IPS-20b (cell line): ENCODE measurements at regions not wholly inside any gene's neighbourhood (a gene's known extent, or its start where the extent isn't known, plus 50 kb on each side); places are given as distances from the start of the nearest gene placed in this dataset.
"Not testable (repeated sequence)": the region's sequence is repeated elsewhere in the genome, so short reads cannot be mapped to it uniquely, and the experiment has no call there.

Experiments
- H3K27ac ChIP-seq: one replicate; pipeline ENCODE4 v1.5.1; 2013; ENCODE audit warnings: low read length
- H3K27me3 ChIP-seq: 2 replicates; pipeline ENCODE4 v1.6.1; 2013; ENCODE audit warnings: mild to moderate bottlenecking, low read length, inconsistent platforms; ENCODE audit not compliant: insufficient read depth
- H3K36me3 ChIP-seq: 2 replicates; pipeline ENCODE4 v1.6.1; 2013; ENCODE audit warnings: low read depth, mild to moderate bottlenecking, inconsistent platforms, low read length, moderate library complexity; ENCODE audit not compliant: insufficient read depth
- H3K4me1 ChIP-seq: 2 replicates; pipeline ENCODE4 v1.6.1; 2013; ENCODE audit warnings: mild to moderate bottlenecking, control low read depth, inconsistent platforms, low read length, moderate library complexity; ENCODE audit not compliant: insufficient read depth
- H3K4me3 ChIP-seq: 2 replicates; pipeline ENCODE4 v1.5.1; 2013; ENCODE audit warnings: mild to moderate bottlenecking, low read length, inconsistent platforms
- H3K9ac ChIP-seq: 2 replicates; pipeline ENCODE4 v1.6.1; 2013; ENCODE audit warnings: low read depth, mild to moderate bottlenecking, inconsistent platforms, low read length, moderate library complexity
- H3K9me3 ChIP-seq: 2 replicates; pipeline ENCODE4 v1.6.1; 2013; ENCODE audit warnings: mild to moderate bottlenecking, low read depth, low read length, inconsistent platforms; ENCODE audit not compliant: insufficient read depth

DNA sequence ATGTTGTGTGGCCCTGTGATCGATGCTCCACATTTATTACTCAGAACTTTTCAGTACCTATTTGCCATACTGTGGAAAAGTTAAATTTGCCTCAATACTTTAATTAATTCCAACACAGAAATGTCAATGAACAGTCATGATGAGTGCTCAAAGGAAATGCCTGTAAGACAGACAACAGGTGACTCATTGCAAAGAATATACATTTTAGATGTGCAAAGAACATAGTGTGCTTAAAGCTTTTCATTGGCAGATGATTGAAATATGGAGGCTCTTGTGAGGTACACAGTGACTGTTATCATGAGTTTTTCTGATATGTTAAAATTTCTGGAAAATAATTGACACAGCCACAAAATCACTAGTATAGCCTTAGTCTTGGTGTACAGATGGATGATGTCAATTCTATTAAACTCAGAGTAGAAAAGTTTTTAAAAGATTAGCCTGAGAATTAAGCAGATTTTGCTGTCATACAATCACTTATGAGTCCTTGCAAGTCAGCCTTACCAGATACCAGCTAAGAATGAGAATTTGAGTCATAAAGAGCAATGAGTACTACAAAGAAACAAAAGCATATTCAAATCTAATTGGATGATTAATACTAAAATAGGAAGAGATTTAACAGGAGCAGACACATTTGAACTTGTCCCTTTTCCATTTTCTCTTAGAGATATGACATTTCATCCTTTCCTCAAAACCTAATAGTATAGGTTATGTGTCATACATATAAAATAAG lies 544.1 kb downstream of the KCNH5 start:
- Histone ChIP-seq H3K4me3 (no peak overlapping the region), H3K27ac (no peak overlapping the region), H3K9ac (no peak overlapping the region), H3K27me3 (no peaks in the 10 kb centered on the region), H3K9me3 (peaks cover 23% of the 10 kb centered on the region), H3K36me3 (no peaks in the 10 kb centered on the region), H3K4me1 (no peaks in the 10 kb centered on the region)

DNA sequence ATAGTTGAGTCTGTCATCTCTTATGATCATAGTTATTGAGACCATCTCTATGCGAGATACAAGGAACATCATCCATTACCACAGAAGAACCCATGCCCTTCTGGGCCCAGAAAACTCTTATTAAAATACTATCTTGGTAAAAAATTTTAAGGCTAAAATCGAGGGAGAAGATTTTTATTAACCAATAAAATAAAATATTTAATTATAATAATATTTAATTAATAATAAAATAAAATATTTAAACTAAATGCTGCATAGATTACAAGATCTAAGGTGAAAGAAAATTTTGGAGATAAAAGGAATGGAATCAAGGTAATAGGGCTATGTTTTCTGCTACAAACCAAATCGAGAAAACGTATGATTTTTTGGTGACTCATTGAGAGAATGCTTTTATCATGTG lies 540.2 kb downstream of the KCNH5 start:
- Histone ChIP-seq H3K27me3 (no peaks in the 10 kb centered on the region), H3K9me3 (no peaks in the 10 kb centered on the region)

DNA sequence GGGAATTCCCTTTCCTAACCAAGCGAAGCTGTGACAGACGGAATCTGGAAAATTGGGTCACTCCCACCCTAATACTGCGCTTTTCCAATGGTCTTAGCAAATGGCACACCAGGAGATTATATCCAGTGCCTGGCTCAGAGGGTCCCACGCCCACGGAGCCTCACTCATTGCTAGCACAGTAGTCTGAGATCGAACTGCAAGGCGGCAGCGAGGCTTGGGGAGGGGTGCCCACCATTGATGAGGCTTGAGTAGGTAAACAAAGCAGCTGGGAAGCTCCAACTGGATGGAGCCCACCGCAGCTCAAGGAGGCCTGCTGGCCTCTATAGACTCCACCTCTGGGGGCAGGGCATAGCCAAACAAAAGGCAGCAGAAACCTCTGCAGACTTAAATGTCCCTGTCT lies 523.9 kb downstream of the KCNH5 start:
- not testable (repeated sequence) for H3K36me3 ChIP-seq, H3K27me3 ChIP-seq, H3K27ac ChIP-seq, H3K4me3 ChIP-seq, H3K9ac ChIP-seq, H3K4me1 ChIP-seq
- H3K9me3 ChIP-seq: peaks cover 31% of the 10 kb centered on the region

More for the DNA sequence above, 540.2 kb downstream of the KCNH5 start:
- H3K4me3 ChIP-seq: no peak overlapping the region
- H3K36me3 ChIP-seq: no peaks in the 10 kb centered on the region
- no peaks in the 10 kb centered on the region for H3K4me1 ChIP-seq
- no peak overlapping the region for H3K27ac ChIP-seq
- H3K9ac ChIP-seq: no peak overlapping the region

DNA sequence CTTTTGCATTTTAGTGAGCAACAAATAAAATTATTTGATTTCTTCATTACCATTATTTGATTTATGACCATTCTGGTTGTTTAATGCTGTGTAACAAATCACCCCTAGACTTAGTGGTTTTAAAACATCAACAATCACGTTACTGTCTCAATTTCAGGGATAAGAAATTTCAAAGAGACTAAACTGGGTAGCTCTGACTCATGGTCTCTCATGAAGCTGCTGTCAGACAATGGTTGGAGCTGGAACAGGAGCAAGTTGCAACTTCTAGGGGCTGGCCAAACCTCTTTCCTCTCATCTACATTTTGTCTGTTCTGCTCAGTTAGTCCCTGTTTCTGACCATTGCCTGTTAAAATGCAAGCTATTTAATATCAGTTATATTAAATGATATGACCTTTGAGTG lies 517.0 kb downstream of the KCNH5 start:
- Histone ChIP-seq H3K36me3 (no peaks in the 10 kb centered on the region), H3K9ac (no peak overlapping the region), H3K27ac (no peak overlapping the region), H3K27me3 (no peaks in the 10 kb centered on the region), H3K4me3 (no peak overlapping the region), H3K9me3 (no peaks in the 10 kb centered on the region), H3K4me1 (no peaks in the 10 kb centered on the region)

DNA sequence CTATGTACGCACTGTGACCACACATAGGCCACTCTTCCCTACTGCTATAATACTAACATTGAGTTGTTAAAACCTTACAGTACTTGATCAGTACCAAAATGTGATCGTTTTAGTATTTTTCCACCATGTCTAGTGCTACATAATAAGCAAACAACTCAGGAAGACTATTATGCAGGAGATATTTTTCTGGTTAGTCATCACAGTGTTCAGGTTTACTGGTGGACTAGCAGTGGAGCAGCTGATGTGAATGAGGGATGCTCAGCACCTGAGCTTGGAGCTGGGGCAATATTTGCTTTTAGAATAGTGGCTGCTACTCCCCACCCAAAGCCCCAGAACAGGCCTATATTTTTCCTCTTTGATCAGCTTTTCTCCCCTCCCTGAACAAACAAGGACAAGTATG lies 513.1 kb downstream of the KCNH5 start:
- H3K4me3 ChIP-seq: no peak overlapping the region
- no peaks in the 10 kb centered on the region for H3K36me3 ChIP-seq
- no peaks in the 10 kb centered on the region for H3K9me3 ChIP-seq
- no peaks in the 10 kb centered on the region for H3K4me1 ChIP-seq
- H3K27me3 ChIP-seq: no peaks in the 10 kb centered on the region
- no peak overlapping the region for H3K27ac ChIP-seq
- no peak overlapping the region for H3K9ac ChIP-seq

DNA sequence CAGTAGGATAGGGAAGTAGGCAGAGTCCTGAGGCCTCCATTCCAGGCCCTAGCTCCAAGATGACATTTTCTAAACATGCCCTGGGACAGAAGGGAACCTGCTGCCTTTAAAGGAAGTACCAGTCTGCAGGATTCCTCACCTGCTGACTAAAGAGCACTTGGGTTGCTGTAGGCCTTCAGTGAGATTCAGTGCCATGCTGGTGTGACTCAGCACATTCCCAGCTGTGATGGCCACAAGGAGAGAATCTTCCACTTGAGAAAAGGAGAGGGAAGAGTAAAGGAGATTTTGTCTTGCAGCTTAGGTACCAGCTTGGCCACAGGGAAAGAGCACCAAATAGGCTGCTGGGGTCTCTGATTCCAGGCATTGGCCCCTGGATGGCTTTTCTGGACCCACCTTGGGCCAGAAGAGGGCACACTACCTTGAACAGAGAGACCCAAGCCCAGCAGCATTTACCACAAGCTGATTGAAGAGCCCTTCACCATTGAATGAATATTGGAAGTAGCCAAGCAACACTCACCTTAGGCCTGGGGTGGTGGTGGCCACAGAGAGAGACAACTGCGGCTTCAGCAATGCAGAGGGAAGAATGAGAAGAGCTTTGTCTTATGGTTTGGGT lies 498.3 kb downstream of the KCNH5 start:
- no peak overlapping the region for H3K27ac ChIP-seq

DNA sequence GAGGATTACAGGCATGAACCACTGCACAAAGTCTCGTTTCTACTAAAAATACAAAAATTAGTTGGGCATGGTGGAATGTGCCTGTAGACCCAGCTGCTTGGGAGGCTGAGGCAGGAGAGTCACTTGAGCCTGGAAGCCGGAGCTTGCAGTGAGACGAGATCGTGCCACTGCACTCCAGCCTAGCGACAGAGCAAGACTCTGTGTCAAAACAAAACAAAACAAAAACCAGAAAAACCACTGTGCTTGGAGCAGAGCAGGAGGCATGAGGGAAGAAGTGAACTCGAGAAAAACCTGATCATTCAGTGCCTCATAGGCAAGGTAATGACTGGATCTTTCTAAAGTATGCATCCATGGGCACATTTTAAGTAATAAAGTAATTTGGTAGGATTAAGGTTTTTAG lies 487.8 kb downstream of the KCNH5 start:
- Histone ChIP-seq H3K36me3 (no peaks in the 10 kb centered on the region), H3K4me1 (no peaks in the 10 kb centered on the region), H3K27ac (no peak overlapping the region), H3K9me3 (peaks cover 6% of the 10 kb centered on the region), H3K27me3 (no peaks in the 10 kb centered on the region), H3K4me3 (no peak overlapping the region), H3K9ac (no peak overlapping the region)

More for the DNA sequence above, 498.3 kb downstream of the KCNH5 start:
- H3K27me3 ChIP-seq: no peaks in the 10 kb centered on the region
- H3K4me1 ChIP-seq: no peaks in the 10 kb centered on the region
- no peak overlapping the region for H3K4me3 ChIP-seq
- H3K9ac ChIP-seq: no peak overlapping the region
- H3K9me3 ChIP-seq: peaks cover 17% of the 10 kb centered on the region; the same call in 1 of the 2 replicates
- H3K36me3 ChIP-seq: no peaks in the 10 kb centered on the region

DNA sequence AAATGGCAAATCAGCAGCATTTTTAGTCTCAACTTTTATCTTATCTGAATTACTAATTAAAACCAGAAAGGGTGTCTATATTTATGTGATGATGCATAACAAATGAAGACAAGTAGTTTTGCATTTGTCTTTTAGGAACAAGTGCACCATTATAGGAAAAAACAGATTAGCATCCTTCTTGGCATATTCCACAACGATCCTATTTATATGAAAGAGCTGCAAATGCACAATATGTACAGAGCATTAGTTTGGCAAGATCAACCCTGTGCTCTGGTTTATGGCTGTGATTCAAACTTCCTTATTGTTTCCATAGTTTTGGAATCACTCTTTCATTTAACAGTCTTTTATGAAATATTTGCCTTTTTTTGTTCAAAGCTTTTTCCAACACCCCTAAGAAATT lies 486.8 kb downstream of the KCNH5 start:
- Histone ChIP-seq H3K27ac (no peak overlapping the region), H3K27me3 (no peaks in the 10 kb centered on the region), H3K9ac (no peak overlapping the region), H3K36me3 (no peaks in the 10 kb centered on the region), H3K9me3 (no peaks in the 10 kb centered on the region), H3K4me1 (no peaks in the 10 kb centered on the region), H3K4me3 (no peak overlapping the region)

DNA sequence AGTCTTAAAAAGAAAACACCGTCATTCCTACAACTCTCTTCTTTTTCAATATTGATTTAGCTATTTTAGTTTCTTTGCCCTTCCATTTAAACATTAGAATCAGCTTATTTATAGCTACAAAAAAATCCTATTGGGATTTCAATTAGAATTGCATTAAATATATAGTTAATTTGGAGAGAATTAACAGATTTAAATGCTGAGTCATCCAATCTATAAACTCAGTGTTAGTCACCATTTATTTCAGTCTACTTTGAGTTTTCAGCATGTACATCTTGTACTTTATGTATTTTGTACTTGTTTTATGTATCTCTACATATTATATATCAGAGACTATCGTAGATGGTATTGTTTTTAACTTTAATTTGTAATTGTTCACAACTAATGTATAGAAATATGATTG lies 460.0 kb downstream of the KCNH5 start:
- Histone ChIP-seq H3K27me3 (no peaks in the 10 kb centered on the region), H3K4me3 (no peak overlapping the region), H3K36me3 (no peaks in the 10 kb centered on the region), H3K9me3 (no peaks in the 10 kb centered on the region), H3K27ac (no peak overlapping the region), H3K9ac (no peak overlapping the region), H3K4me1 (no peaks in the 10 kb centered on the region)

DNA sequence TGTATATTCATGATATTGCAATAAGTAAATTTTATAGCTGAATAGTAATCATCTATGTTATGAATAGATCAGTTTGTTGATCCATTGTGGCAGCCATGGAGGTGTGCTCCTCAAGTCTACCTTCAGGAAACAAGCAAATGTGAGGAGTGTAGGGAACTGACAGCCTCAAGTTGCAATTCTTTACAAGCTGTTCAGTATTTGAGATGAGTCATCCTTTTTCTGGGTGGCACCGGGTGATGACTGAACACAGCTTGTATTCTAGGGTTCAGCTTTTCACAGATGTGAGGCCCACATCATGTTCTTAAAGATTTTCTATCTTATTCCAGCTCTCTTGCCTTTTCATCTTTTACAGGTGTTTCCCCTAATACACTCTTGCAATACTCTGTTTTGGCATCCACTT lies 452.4 kb downstream of the KCNH5 start:
- H3K9me3 ChIP-seq: no peaks in the 10 kb centered on the region; the same call in 1 of the 2 replicates
- no peak overlapping the region for H3K9ac ChIP-seq
- no peak overlapping the region for H3K27ac ChIP-seq

DNA sequence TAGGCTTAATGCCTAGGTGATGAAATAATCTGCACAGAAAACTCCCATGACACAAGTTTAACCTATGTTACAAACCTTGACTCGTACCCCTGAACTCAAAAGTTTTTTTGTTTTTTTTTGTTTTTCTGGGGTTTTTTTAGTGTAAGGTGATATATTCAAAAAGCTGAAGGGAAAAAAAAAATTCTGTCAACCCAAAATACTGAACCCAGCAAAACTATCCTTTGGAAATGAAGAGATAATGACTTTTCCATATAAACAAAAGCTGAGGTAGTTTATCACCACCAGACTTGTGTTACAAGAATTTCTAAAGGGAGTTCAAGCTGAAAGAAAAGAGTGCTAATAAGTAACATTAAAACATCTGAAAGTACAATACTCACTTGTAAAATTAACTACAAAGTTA lies 448.1 kb downstream of the KCNH5 start:
- no peaks in the 10 kb centered on the region for H3K36me3 ChIP-seq
- H3K27ac ChIP-seq: no peak overlapping the region
- no peaks in the 10 kb centered on the region; the same call in 1 of the 2 replicates for H3K9me3 ChIP-seq

More for the DNA sequence above, 452.4 kb downstream of the KCNH5 start:
- no peaks in the 10 kb centered on the region for H3K36me3 ChIP-seq
- no peaks in the 10 kb centered on the region for H3K27me3 ChIP-seq
- H3K4me1 ChIP-seq: no peaks in the 10 kb centered on the region
- no peak overlapping the region for H3K4me3 ChIP-seq

DNA sequence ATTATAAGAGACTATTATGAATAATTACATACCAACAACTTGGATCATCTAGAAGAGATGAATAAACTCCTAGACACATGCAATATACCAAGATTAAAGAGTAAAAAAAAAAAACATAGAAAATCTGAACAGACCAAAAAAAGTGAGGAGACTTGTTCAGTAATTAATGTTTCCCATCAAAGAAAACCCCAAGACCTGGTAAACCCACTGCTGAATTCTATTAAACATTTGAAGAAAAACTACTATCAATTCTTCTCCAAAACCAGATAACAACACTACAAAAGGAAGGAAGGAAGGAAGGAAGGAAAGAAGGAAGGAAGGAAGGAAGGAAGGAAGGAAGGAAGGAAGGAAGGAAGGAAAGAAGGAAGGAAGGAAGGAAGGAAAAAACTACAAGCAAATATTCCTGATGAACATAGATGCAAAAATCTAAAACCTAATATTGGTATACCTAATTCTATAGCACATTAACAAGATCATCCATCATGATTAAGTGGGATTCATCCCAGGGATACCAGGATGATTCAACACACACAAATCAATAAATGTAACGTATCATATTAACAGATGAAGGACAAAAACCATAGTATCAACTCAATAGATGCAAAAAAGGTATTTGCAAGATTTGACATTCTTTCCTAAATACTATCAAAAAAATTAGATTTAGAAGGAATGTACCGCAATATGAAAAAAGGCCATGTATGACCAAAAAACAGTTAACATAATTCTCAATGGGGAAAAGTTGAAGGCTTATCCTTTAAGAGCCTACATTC lies 445.5 kb downstream of the KCNH5 start:
- no peak overlapping the region for H3K4me3 ChIP-seq
- H3K27ac ChIP-seq: no peak overlapping the region
- H3K9ac ChIP-seq: no peak overlapping the region
- no peaks in the 10 kb centered on the region; the same call in 1 of the 2 replicates for H3K9me3 ChIP-seq
- no peaks in the 10 kb centered on the region for H3K4me1 ChIP-seq
- H3K36me3 ChIP-seq: no peaks in the 10 kb centered on the region
- no peaks in the 10 kb centered on the region for H3K27me3 ChIP-seq

More for the DNA sequence above, 448.1 kb downstream of the KCNH5 start:
- H3K27me3 ChIP-seq: no peaks in the 10 kb centered on the region
- no peak overlapping the region for H3K4me3 ChIP-seq
- H3K4me1 ChIP-seq: no peaks in the 10 kb centered on the region
- H3K9ac ChIP-seq: no peak overlapping the region
